PC-3 (cell line): ENCODE measurements at regions not wholly inside any gene's neighbourhood (a gene's known extent, or its start where the extent isn't known, plus 50 kb on each side); places are given as distances from the start of the nearest gene placed in this dataset.

Experiments
- ATAC-seq: fragments of 200-7000 bp; cut with Tn5 transposase; 2 replicates; pipeline ENCODE4 v1.9.1; 2020; ENCODE audit warnings: mild to moderate bottlenecking, moderate library complexity
- BruUV-seq: library from RNA; stranded (reverse); fragments of 400-500 nt; replicated peaks from 2 replicates; lab custom pipeline; 2021; lab: Mats Ljungman, UMichigan
- CTCF ChIA-PET: fragments of 300-600 bp; sonication (Branson Sonifier 250); formaldehyde crosslinking; loops from one replicate; lab custom pipeline; 2022; ENCODE audit warnings: antibody characterized with exemption; lab: Charles Lee
- POLR2A ChIA-PET: fragments of 300-600 bp; sonication (Branson Sonifier 250); formaldehyde crosslinking; loops from one replicate; lab custom pipeline; 2022; ENCODE audit warnings: antibody characterized with exemption; ENCODE audit not compliant: unreplicated experiment; lab: Charles Lee
- DNase-seq: peaks from one replicate; pipeline ENCODE4 v3.0.0-alpha.2; 2015
- H2AFZ ChIP-seq: fragments of 300-600 bp; sonication (generic); 2 replicates; pipeline ENCODE4 v1.6.0; 2016; ENCODE audit warnings: antibody characterized with exemption, low read length
- H3F3A ChIP-seq: fragments of 300-600 bp; sonication (generic); one replicate; pipeline ENCODE4 v1.6.0; 2017; ENCODE audit warnings: antibody characterized with exemption, low read length, control low read depth, mild to moderate bottlenecking; ENCODE audit not compliant: unreplicated experiment
- H3K27ac ChIP-seq: fragments of 300-600 bp; sonication (generic); 2 replicates; pipeline ENCODE4 v1.5.1; 2016; ENCODE audit warnings: mild to moderate bottlenecking, low read length
- H3K27me3 ChIP-seq: fragments of 300-600 bp; sonication (generic); 2 replicates; pipeline ENCODE4 v1.6.1; 2016; ENCODE audit warnings: low read length, mixed read lengths
- H3K36me3 ChIP-seq: fragments of 300-600 bp; sonication (generic); 2 replicates; pipeline ENCODE4 v1.6.1; 2016; ENCODE audit warnings: low read depth, mixed run types, low read length, mixed read lengths
- H3K4me1 ChIP-seq: fragments of 300-600 bp; sonication (generic); 2 replicates; pipeline ENCODE4 v1.5.1; 2016; ENCODE audit warnings: low read length; ENCODE audit not compliant: insufficient read depth
- H3K4me2 ChIP-seq: fragments of 300-600 bp; sonication (generic); 2 replicates; pipeline ENCODE4 v1.6.0; 2016; ENCODE audit warnings: low read length
- H3K4me3 ChIP-seq: fragments of 300-600 bp; sonication (generic); 2 replicates; pipeline ENCODE4 v1.5.1; 2016; ENCODE audit warnings: mild to moderate bottlenecking, low read length, mixed read lengths
- H3K79me2 ChIP-seq: fragments of 300-600 bp; sonication (generic); 2 replicates; pipeline ENCODE4 v1.6.1; 2017; ENCODE audit warnings: low read length, mixed read lengths
- H3K9ac ChIP-seq: fragments of 300-600 bp; sonication (generic); 2 replicates; pipeline ENCODE4 v1.6.0; 2016; ENCODE audit warnings: mild to moderate bottlenecking, low read length
- H3K9me2 ChIP-seq: fragments of 300-600 bp; sonication (generic); replicated peaks from 2 replicates; pipeline ENCODE4 v1.6.1; 2016; ENCODE audit warnings: mixed run types, low read length, mixed read lengths
- H3K9me3 ChIP-seq: fragments of 300-600 bp; sonication (generic); 2 replicates; pipeline ENCODE4 v1.6.1; 2016; ENCODE audit warnings: low read length, mixed read lengths
- H4K20me1 ChIP-seq: fragments of 300-600 bp; sonication (generic); 2 replicates; pipeline ENCODE4 v1.6.1; 2016; ENCODE audit warnings: low read length, mixed read lengths
- EZH2 ChIP-seq: fragments of 300-600 bp; sonication (generic); IDR thresholded peaks from one replicate; pipeline ENCODE4 v1.6.1; 2017; ENCODE audit warnings: antibody characterized with exemption, mild to moderate bottlenecking, low read length; ENCODE audit not compliant: unreplicated experiment
- EZH2phosphoT487 ChIP-seq: fragments of 300-600 bp; sonication (generic); IDR thresholded peaks from 2 replicates; pipeline ENCODE4 v1.6.1; 2018; ENCODE audit warnings: mild to moderate bottlenecking, antibody characterized with exemption, low read length, borderline replicate concordance
- intact Hi-C: fragments of 100-400 bp; cut with micrococcal nuclease; formaldehyde crosslinking; loops from 2 replicates; pipeline ENCODE4 v1.9.0; 2023
- TF ChIP-seq, protein P1 (sequence below): fragments of 300-600 bp; sonication (generic); conservative IDR thresholded peaks from 2 replicates; pipeline ENCODE4 v1.5.1; 2017; ENCODE audit warnings: antibody characterized with exemption, low read depth, mild to moderate bottlenecking, low read length

DNA sequence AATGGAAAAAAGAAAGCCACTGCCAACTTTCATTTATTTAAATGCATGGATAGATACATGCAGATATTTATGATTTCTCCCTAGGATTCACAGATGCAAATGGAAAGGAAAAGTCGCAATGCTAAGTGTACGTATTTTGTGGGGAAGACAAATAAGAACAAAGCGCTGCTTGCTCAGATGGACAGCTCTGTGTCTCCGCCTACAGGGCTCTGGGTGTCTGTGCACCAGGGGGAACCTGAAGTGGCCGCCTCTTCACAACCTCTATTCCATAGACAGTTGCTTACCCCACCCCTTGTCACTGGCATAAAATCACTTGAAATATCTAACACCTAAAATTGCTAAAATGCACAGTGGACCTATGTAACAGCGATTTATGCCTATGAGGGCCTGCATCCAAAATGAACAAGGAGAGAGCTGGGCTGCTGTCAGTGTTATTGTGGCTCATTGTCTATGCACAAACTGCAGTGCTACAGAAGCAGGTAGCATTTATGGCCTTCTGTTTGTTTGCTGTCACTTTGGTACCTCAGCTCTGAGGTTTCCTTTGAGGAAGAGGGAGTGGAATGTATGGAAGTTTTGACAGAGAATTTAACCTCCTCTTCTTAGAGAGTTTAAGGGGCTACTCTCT lies 58.6 kb upstream of the PAGE1 start:
- H3K9me3 ChIP-seq: no peaks in the 10 kb centered on the region
- peak; percentile 58 for DNase-seq

DNA sequence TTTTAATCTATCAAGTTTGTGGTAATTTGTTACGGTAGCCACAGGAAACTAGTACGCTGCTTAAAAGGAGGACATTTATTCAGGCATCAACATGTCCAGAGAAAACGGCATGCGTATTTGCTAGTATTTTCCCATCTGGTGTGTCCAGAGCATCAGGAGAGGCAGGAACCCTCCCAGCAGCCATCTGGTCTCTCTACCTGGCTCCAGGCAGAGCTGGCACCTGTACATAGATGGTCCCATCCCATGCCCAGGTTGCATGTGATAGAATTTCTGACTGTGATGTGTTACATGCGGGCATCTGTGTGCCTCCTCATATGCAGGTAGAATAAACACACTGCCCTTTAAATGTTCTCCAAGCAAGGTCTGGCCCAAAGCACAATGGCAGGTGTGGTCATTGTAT lies 57.9 kb upstream of the PAGE1 start:
- no peak overlapping the region for H3K9ac ChIP-seq
- no peaks in the 10 kb centered on the region for H3K36me3 ChIP-seq
- peaks cover 17% of the 10 kb centered on the region for H3K27me3 ChIP-seq
- H3K4me1 ChIP-seq: no peaks in the 10 kb centered on the region
- no peak overlapping the region for H2AFZ ChIP-seq
- CTCF ChIA-PET: interaction anchor here (0.6 kb wide), 1 partner anchor 599 kb away, joined by 5 read pairs; no protein-coding TSS in a partner anchor
- no peak overlapping the region for H3K27ac ChIP-seq
- ATAC-seq (no peak), DNase-seq (no peak)
- no peak for TF ChIP-seq EZH2phosphoT487
- TF ChIP-seq, protein P1, sequence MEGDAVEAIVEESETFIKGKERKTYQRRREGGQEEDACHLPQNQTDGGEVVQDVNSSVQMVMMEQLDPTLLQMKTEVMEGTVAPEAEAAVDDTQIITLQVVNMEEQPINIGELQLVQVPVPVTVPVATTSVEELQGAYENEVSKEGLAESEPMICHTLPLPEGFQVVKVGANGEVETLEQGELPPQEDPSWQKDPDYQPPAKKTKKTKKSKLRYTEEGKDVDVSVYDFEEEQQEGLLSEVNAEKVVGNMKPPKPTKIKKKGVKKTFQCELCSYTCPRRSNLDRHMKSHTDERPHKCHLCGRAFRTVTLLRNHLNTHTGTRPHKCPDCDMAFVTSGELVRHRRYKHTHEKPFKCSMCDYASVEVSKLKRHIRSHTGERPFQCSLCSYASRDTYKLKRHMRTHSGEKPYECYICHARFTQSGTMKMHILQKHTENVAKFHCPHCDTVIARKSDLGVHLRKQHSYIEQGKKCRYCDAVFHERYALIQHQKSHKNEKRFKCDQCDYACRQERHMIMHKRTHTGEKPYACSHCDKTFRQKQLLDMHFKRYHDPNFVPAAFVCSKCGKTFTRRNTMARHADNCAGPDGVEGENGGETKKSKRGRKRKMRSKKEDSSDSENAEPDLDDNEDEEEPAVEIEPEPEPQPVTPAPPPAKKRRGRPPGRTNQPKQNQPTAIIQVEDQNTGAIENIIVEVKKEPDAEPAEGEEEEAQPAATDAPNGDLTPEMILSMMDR: no peak
- TF ChIP-seq EZH2: no peak
- POLR2A ChIA-PET: no interaction called here
- 0 out of 2 replicates have a peak overlapping the region, but pooled peaks have one; percentile 50 for H3K4me2 ChIP-seq
- no peak overlapping the region for H3K4me3 ChIP-seq
- intact Hi-C loops: loop anchor here (2.0 to 10.0 kb wide), 2 partner anchors 461 to 559 kb away; no protein-coding TSS in a partner anchor
- BruUV-seq: no TSS peak
- no peaks in the 10 kb centered on the region for H3F3A ChIP-seq
- no peaks in the 10 kb centered on the region for H4K20me1 ChIP-seq
- H3K9me3 ChIP-seq: no peaks in the 10 kb centered on the region
- no peaks in the 10 kb centered on the region for H3K79me2 ChIP-seq
- no peaks in the 10 kb centered on the region for H3K9me2 ChIP-seq

More for the DNA sequence above, 58.6 kb upstream of the PAGE1 start:
- ChIA-PET POLR2A (no interaction called here), CTCF (interaction anchor here (0.6 kb wide), 1 partner anchor 599 kb away, joined by 5 read pairs; no protein-coding TSS in a partner anchor)
- TF ChIP-seq EZH2: no peak
- TF ChIP-seq, protein P1: peak; percentile 73
- Histone ChIP-seq H3K27ac (no peak overlapping the region), H3K9me2 (no peaks in the 10 kb centered on the region), H2AFZ (no peak overlapping the region), H3F3A (no peaks in the 10 kb centered on the region), H3K9ac (no peak overlapping the region), H4K20me1 (no peaks in the 10 kb centered on the region), H3K36me3 (no peaks in the 10 kb centered on the region), H3K4me1 (no peaks in the 10 kb centered on the region), H3K79me2 (no peaks in the 10 kb centered on the region), H3K4me2 (peak overlapping the region; percentile 50; the same call in 1 of the 2 replicates), H3K4me3 (no peak overlapping the region), H3K27me3 (peaks cover 15% of the 10 kb centered on the region)
- BruUV-seq: no TSS peak
- intact Hi-C loops: loop anchor here (2.0 to 10.0 kb wide), 2 partner anchors 462 to 560 kb away; no protein-coding TSS in a partner anchor
- ATAC-seq: peak; percentile 67
